Smooth muscle cell (in vitro differentiated cells): ENCODE measurements at regions not wholly inside any gene's neighbourhood (a gene's known extent, or its start where the extent isn't known, plus 50 kb on each side); places are given as distances from the start of the nearest gene placed in this dataset.

ENCODE experiments used
- DNase-seq: peaks from one replicate; lab custom pipeline; 2025; ENCODE audit not compliant: unreplicated experiment; lab: John Stamatoyannopoulos, UW
- H2AFZ ChIP-seq: fragments of 200-600 bp; sonication (generic); 2 replicates; pipeline ENCODE4 v1.6.0; 2016; ENCODE audit warnings: antibody characterized with exemption, low read depth, mild to moderate bottlenecking
- H3F3A ChIP-seq: fragments of 200-600 bp; sonication (generic); 2 replicates; pipeline ENCODE4 v1.6.0; 2017; ENCODE audit warnings: antibody characterized with exemption, low read depth
- H3K27ac ChIP-seq: fragments of 200-600 bp; sonication (generic); 2 replicates; pipeline ENCODE4 v1.5.1; 2016; ENCODE audit warnings: low read depth, mild to moderate bottlenecking
- H3K27me3 ChIP-seq: fragments of 200-600 bp; sonication (generic); 2 replicates; pipeline ENCODE4 v1.6.1; 2016; ENCODE audit warnings: low read depth, mild to moderate bottlenecking
- H3K36me3 ChIP-seq: fragments of 200-600 bp; sonication (generic); 2 replicates; pipeline ENCODE4 v1.5.1; 2016; ENCODE audit warnings: low read depth
- H3K4me1 ChIP-seq: fragments of 200-600 bp; sonication (generic); 2 replicates; pipeline ENCODE4 v1.5.1; 2016; ENCODE audit warnings: low read depth
- H3K4me2 ChIP-seq: fragments of 200-600 bp; sonication (generic); 2 replicates; pipeline ENCODE4 v1.6.0; 2016; ENCODE audit warnings: mild to moderate bottlenecking
- H3K4me3 ChIP-seq: fragments of 200-600 bp; sonication (generic); 2 replicates; pipeline ENCODE4 v1.5.1; 2016; ENCODE audit warnings: mild to moderate bottlenecking
- H3K79me2 ChIP-seq: fragments of 200-600 bp; sonication (generic); 2 replicates; pipeline ENCODE4 v1.6.0; 2016; ENCODE audit warnings: low read depth, mild to moderate bottlenecking
- H3K9ac ChIP-seq: fragments of 200-600 bp; sonication (generic); 2 replicates; pipeline ENCODE4 v1.6.0; 2016; ENCODE audit warnings: low read depth
- H3K9me3 ChIP-seq: fragments of 200-600 bp; sonication (generic); replicated peaks from 2 replicates; pipeline ENCODE4 v1.5.1; 2016; ENCODE audit warnings: low read depth
- H4K20me1 ChIP-seq: fragments of 200-600 bp; sonication (generic); 2 replicates; pipeline ENCODE4 v1.6.0; 2016; ENCODE audit warnings: low read depth
- WGBS: methylation state at CpG from one replicate; pipeline ENCODE4 v1.1.7; 2016; ENCODE audit warnings: low lambda C conversion rate; 5-methylcytosine and 5-hydroxymethylcytosine counted together
- TF ChIP-seq, protein P1 (sequence below): fragments of 200-600 bp; sonication (generic); IDR thresholded peaks from 2 replicates; pipeline ENCODE4 v1.5.1; 2017; ENCODE audit warnings: borderline replicate concordance, mild to moderate bottlenecking, antibody characterized with exemption; ENCODE audit not compliant: insufficient read depth, poor library complexity, severe bottlenecking

DNA sequence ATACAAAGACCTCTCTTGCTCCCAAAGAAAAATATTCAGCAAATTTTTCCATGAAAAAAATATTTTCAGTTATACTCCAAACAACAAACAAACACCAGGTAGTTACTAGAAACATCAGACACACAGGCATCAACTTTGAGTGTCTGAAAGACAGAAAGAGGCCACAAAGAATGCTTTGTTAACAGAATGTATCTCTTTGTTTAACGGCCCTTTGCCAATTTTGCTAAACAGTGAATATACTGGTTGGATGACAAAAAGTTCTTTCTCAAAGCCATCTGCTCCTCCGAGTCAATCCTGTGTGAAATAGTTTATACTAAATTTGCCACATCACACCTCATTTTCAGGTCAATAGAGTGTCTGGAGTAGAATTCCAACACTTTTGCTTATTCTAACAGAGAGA is 216.7 kb upstream of the PHF14 start:
- Histone ChIP-seq H4K20me1 (no peaks in the 10 kb centered on the region), H3F3A (no peaks in the 10 kb centered on the region), H3K9ac (no peak overlapping the region), H2AFZ (peak overlapping the region; percentile 36), H3K4me3 (no peak overlapping the region), H3K79me2 (no peaks in the 10 kb centered on the region), H3K27me3 (no peaks in the 10 kb centered on the region), H3K27ac (no peak overlapping the region), H3K4me1 (peaks cover 6% of the 10 kb centered on the region), H3K9me3 (no peaks in the 10 kb centered on the region), H3K36me3 (no peaks in the 10 kb centered on the region), H3K4me2 (no peak overlapping the region)
- DNase-seq = no peak
- TF ChIP-seq, protein P1, sequence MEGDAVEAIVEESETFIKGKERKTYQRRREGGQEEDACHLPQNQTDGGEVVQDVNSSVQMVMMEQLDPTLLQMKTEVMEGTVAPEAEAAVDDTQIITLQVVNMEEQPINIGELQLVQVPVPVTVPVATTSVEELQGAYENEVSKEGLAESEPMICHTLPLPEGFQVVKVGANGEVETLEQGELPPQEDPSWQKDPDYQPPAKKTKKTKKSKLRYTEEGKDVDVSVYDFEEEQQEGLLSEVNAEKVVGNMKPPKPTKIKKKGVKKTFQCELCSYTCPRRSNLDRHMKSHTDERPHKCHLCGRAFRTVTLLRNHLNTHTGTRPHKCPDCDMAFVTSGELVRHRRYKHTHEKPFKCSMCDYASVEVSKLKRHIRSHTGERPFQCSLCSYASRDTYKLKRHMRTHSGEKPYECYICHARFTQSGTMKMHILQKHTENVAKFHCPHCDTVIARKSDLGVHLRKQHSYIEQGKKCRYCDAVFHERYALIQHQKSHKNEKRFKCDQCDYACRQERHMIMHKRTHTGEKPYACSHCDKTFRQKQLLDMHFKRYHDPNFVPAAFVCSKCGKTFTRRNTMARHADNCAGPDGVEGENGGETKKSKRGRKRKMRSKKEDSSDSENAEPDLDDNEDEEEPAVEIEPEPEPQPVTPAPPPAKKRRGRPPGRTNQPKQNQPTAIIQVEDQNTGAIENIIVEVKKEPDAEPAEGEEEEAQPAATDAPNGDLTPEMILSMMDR = no peak
- 87% methylated on average over 2 of the region's 2 CpGs for WGBS

DNA sequence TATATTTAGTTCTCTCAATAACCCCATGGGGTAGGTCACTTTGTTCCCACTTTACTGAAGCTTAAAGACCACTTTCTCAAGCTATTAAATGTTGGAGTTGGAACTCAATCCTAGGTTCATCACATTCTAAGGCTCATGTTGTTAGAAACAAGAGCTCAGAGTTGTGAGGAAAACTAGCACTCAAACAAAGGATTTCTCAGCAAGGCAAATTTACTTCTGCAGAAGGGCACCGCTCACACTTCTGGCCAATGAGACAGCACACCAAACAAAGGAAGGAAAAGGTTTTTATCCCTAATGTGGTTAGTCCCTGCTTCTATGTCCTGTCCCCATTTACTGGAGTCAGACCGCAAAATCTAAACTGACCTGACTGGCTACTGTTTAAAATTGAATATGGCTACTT is 214.6 kb upstream of the PHF14 start:
- Histone ChIP-seq H3K4me1 (peaks cover 6% of the 10 kb centered on the region), H3K79me2 (no peaks in the 10 kb centered on the region), H4K20me1 (no peaks in the 10 kb centered on the region), H3K27ac (peak overlapping the region; percentile 24), H3K27me3 (no peaks in the 10 kb centered on the region), H3F3A (no peaks in the 10 kb centered on the region), H3K4me2 (no peak overlapping the region), H3K9ac (no peak overlapping the region), H3K9me3 (no peaks in the 10 kb centered on the region), H2AFZ (peak overlapping the region; percentile 21), H3K4me3 (no peak overlapping the region), H3K36me3 (no peaks in the 10 kb centered on the region)
- TF ChIP-seq, protein P1 = no peak
- 86% methylated on average over 2 of the region's 2 CpGs for WGBS
- DNase-seq = no peak

DNA sequence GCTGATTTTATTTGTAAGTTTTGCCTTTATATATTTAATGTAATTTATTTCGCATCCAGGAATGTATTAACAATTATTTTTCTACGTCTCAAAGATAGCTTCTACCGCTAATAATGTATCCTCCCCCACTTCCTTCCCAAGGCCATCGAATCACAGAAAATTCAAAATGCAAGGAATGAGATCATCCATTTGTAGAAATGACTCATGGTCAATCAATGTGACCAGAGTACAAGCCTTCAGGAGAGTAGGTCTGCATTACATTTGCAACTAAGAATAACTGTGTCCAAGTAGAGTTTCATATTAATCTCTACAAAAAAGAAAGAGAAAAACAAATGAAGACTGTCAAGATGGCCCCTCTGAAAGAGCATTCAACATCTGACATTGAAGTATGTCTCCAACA is 205.9 kb upstream of the PHF14 start:
- Histone ChIP-seq H3K4me3 (no peak overlapping the region), H3K4me1 (no peaks in the 10 kb centered on the region), H4K20me1 (no peaks in the 10 kb centered on the region), H3K9me3 (no peaks in the 10 kb centered on the region), H3K9ac (no peak overlapping the region), H2AFZ (no peak overlapping the region), H3K27ac (no peak overlapping the region), H3K79me2 (no peaks in the 10 kb centered on the region), H3K4me2 (no peak overlapping the region), H3F3A (no peaks in the 10 kb centered on the region), H3K27me3 (no peaks in the 10 kb centered on the region), H3K36me3 (no peaks in the 10 kb centered on the region)
- TF ChIP-seq, protein P1 = no peak
- WGBS = 60% methylated on average over 4 of the region's 4 CpGs
- DNase-seq = no peak

DNA sequence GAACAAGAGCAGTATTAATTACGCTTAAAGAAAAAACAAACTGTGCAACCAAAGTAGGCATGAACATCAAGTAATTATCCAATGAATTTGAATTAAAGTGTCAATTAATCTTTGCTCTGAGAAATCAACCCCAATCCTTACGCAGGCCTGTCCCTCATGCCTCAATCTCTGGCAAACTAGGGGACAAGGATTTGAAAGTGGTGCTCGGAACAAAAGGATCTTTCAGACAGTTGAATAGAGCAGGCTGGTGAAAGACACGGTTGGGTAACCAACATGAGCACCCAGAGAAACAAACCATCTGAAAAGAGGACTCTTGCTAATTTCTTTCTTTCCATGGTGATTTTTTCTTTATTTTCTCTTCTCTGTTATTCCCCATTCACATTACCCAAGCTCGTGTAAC is 203.5 kb upstream of the PHF14 start:
- Histone ChIP-seq H3K9ac (no peak overlapping the region), H3K79me2 (no peaks in the 10 kb centered on the region), H3K4me2 (no peak overlapping the region), H4K20me1 (no peaks in the 10 kb centered on the region), H3F3A (no peaks in the 10 kb centered on the region), H3K4me3 (no peak overlapping the region), H3K36me3 (no peaks in the 10 kb centered on the region), H3K9me3 (no peaks in the 10 kb centered on the region), H2AFZ (no peak overlapping the region), H3K27me3 (no peaks in the 10 kb centered on the region), H3K27ac (no peak overlapping the region), H3K4me1 (no peaks in the 10 kb centered on the region)
- 88% methylated on average over 5 of the region's 5 CpGs for WGBS
- TF ChIP-seq, protein P1 = no peak
- no peak for DNase-seq
